Tibial nerve (tissue), 4 donors: ENCODE measurements at regions not wholly inside any gene's neighbourhood (a gene's known extent, or its start where the extent isn't known, plus 50 kb on each side); places are given as distances from the start of the nearest gene placed in this dataset.

Experiments used
- EP300 ChIP-seq, 2 donors: sonication (generic); formaldehyde crosslinking; IDR thresholded peaks; one replicate each; pipeline ENCODE4 v1.6.1; 2017; ENCODE audit warnings: antibody characterized with exemption in 2 of 2, mild to moderate bottlenecking in 1 of 2
- POLR2A ChIP-seq, 2 donors: fragments of 450-650 bp; IDR thresholded peaks; one replicate each; pipeline ENCODE4 v1.6.1; 2017; ENCODE audit warnings: antibody characterized with exemption in 2 of 2, mild to moderate bottlenecking in 2 of 2, moderate library complexity in 2 of 2
- TF ChIP-seq, protein P1 (sequence below), 5 experiments: fragments of 200-600 bp in 3 of 5; fragments of 450-650 bp in 2 of 5; sonication (generic) in 3 of 5; IDR thresholded peaks; one replicate each; pipeline ENCODE4 v1.5.1; 2016 to 2019; ENCODE audit warnings: antibody characterized with exemption in 5 of 5, mild to moderate bottlenecking in 3 of 5, moderate library complexity in 2 of 5

DNA sequence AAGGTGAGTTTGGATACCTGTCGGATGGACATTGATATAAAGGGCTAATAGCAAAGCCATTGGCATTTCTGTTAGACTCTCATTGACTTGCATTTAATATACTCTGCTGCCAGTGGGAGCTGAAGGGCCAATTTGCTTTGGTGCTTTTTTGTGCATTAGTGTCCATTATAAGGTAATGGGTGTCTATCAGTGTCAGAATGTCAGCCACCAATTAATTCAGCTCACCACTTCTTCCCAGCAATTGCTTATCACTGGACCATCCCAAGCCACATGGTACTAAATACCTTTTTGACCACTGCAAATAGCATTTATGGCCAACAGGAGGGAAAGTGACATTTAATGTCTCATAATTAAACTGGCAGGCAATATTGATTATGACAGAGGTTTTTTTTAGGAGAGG is 317.8 kb downstream of the TEX29 start:
- TF ChIP-seq, protein P1, sequence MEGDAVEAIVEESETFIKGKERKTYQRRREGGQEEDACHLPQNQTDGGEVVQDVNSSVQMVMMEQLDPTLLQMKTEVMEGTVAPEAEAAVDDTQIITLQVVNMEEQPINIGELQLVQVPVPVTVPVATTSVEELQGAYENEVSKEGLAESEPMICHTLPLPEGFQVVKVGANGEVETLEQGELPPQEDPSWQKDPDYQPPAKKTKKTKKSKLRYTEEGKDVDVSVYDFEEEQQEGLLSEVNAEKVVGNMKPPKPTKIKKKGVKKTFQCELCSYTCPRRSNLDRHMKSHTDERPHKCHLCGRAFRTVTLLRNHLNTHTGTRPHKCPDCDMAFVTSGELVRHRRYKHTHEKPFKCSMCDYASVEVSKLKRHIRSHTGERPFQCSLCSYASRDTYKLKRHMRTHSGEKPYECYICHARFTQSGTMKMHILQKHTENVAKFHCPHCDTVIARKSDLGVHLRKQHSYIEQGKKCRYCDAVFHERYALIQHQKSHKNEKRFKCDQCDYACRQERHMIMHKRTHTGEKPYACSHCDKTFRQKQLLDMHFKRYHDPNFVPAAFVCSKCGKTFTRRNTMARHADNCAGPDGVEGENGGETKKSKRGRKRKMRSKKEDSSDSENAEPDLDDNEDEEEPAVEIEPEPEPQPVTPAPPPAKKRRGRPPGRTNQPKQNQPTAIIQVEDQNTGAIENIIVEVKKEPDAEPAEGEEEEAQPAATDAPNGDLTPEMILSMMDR (IDR thresholded peaks at IDR 0.05), result no peak
- TF ChIP-seq POLR2A (IDR thresholded peaks at IDR 0.05) (no peak), EP300 (IDR thresholded peaks at IDR 0.05) (no peak)
